AG20443 (cell line): ENCODE measurements at regions not wholly inside any gene's neighbourhood (a gene's known extent, or its start where the extent isn't known, plus 50 kb on each side); places are given as distances from the start of the nearest gene placed in this dataset.

ENCODE experiments used
- DNase-seq: peaks from one replicate; pipeline ENCODE4 v3.0.0; 2012; ENCODE audit warnings: low spot score, mixed read lengths

GRCh38 chr2:144081272-144081671, 438.6 kb downstream of the ZEB2 start:
- DNase-seq = no peak

GRCh38 chr2:144079803-144080202, 440.1 kb downstream of the ZEB2 start:
- DNase-seq = no peak

- no peak for DNase-seq
These were observed 440.9 kb downstream of the ZEB2 start for GRCh38 chr2:144078802-144079724.

- peak; percentile 12 for DNase-seq
These were observed 441.8 kb downstream of the ZEB2 start for GRCh38 chr2:144078106-144078505.

- no peak for DNase-seq
These were observed 445.5 kb downstream of the ZEB2 start for GRCh38 chr2:144074450-144074849.

- peak; percentile 16 for DNase-seq
These were observed 448.5 kb downstream of the ZEB2 start for GRCh38 chr2:144071461-144071860.

- DNase-seq = no peak
These were observed 452.4 kb downstream of the ZEB2 start for GRCh38 chr2:144067506-144067905.

GRCh38 chr2:144063602-144064001, 456.3 kb downstream of the ZEB2 start:
- DNase-seq = no peak

- no peak for DNase-seq
These were observed 465.0 kb downstream of the ZEB2 start for GRCh38 chr2:144054911-144055310.

- DNase-seq = no peak
These were observed 467.8 kb downstream of the ZEB2 start for GRCh38 chr2:144052083-144052482.

GRCh38 chr2:144049137-144049536, 470.8 kb downstream of the ZEB2 start:
- no peak for DNase-seq

GRCh38 chr2:144048631-144049060, 471.3 kb downstream of the ZEB2 start:
- no peak for DNase-seq

GRCh38 chr2:144042751-144043150, 477.2 kb downstream of the ZEB2 start:
- no peak for DNase-seq

GRCh38 chr2:144041612-144042011, 478.3 kb downstream of the ZEB2 start:
- no peak for DNase-seq

GRCh38 chr2:144040834-144041233, 479.1 kb downstream of the ZEB2 start:
- no peak for DNase-seq

- peak; percentile 33 for DNase-seq
These were observed 487.4 kb downstream of the ZEB2 start for GRCh38 chr2:144032566-144032965.

GRCh38 chr2:144030791-144031190, 489.1 kb downstream of the ZEB2 start:
- DNase-seq = no peak

- DNase-seq = no peak
These were observed 492.3 kb downstream of the ZEB2 start for GRCh38 chr2:144027593-144027992.

- no peak for DNase-seq
These were observed 493.2 kb downstream of the ZEB2 start for GRCh38 chr2:144026753-144027152.

- DNase-seq = no peak
These were observed 499.9 kb downstream of the ZEB2 start for GRCh38 chr2:144020047-144020446.

- DNase-seq = peak; percentile 76
These were observed 504.2 kb downstream of the ZEB2 start for GRCh38 chr2:144015655-144016245.

GRCh38 chr2:144015036-144015435, 504.9 kb downstream of the ZEB2 start:
- no peak for DNase-seq

GRCh38 chr2:144014103-144014502, 505.8 kb downstream of the ZEB2 start:
- peak; percentile 31 for DNase-seq
